HFFc6 (cell line): ENCODE measurements at regions not wholly inside any gene's neighbourhood (a gene's known extent, or its start where the extent isn't known, plus 50 kb on each side); places are given as distances from the start of the nearest gene placed in this dataset.

Experiments
- DNase-seq: peaks from one replicate; pipeline ENCODE4 v3.0.0-alpha.2; 2018
- H3K27ac Mint-ChIP-seq: 2 replicates; pipeline ENCODE4 v1.8.0; 2020; ENCODE audit warnings: mild to moderate bottlenecking, mixed read lengths
- H3K27me3 Mint-ChIP-seq: 2 replicates; pipeline ENCODE4 v1.8.0; 2021; ENCODE audit warnings: mild to moderate bottlenecking, moderate library complexity, mixed read lengths; ENCODE audit not compliant: insufficient read depth
- H3K36me3 Mint-ChIP-seq: 2 replicates; pipeline ENCODE4 v1.8.0; 2021; ENCODE audit warnings: low read depth, mixed read lengths
- H3K4me1 Mint-ChIP-seq: 2 replicates; pipeline ENCODE4 v1.8.0; 2020; ENCODE audit warnings: low read depth, mixed read lengths
- H3K4me3 Mint-ChIP-seq: 2 replicates; pipeline ENCODE4 v1.8.0; 2020; ENCODE audit warnings: mild to moderate bottlenecking, moderate library complexity, mixed read lengths
- H3K9me3 Mint-ChIP-seq: 2 replicates; pipeline ENCODE4 v1.8.0; 2020; ENCODE audit warnings: mild to moderate bottlenecking, mixed read lengths
- CTCF ChIP-seq: fragments of 200-600 bp; sonication (generic); IDR thresholded peaks from 2 replicates; pipeline ENCODE4 v1.5.0; 2021; ENCODE audit warnings: antibody characterized with exemption, mild to moderate bottlenecking

GRCh38 chrX:97740886-97741285 lies 857.2 kb downstream of the RPA4 start:
- Mint-ChIP-seq H3K4me1 (peaks cover 27% of the 10 kb centered on the region), H3K36me3 (no peaks in the 10 kb centered on the region), H3K27me3 (no peaks in the 10 kb centered on the region), H3K9me3 (no peaks in the 10 kb centered on the region), H3K4me3 (no peak overlapping the region), H3K27ac (no peak overlapping the region)
- peak; percentile 15 for DNase-seq
- no peak for TF ChIP-seq CTCF

- no peak for DNase-seq
- no peaks in the 10 kb centered on the region for H3K36me3 Mint-ChIP-seq
- no peak overlapping the region for H3K4me3 Mint-ChIP-seq
- peak; percentile 14; the same call in 1 of the 2 replicates for TF ChIP-seq CTCF
- H3K27ac Mint-ChIP-seq = no peak overlapping the region
- peaks cover 27% of the 10 kb centered on the region for H3K4me1 Mint-ChIP-seq
- H3K27me3 Mint-ChIP-seq = no peaks in the 10 kb centered on the region
- H3K9me3 Mint-ChIP-seq = no peaks in the 10 kb centered on the region
These were observed 859.3 kb downstream of the RPA4 start for GRCh38 chrX:97743014-97743413.

- H3K27ac Mint-ChIP-seq = no peak overlapping the region
These were observed 863.6 kb downstream of the RPA4 start for GRCh38 chrX:97747346-97747745.

GRCh38 chrX:97751016-97751415 lies 867.3 kb downstream of the RPA4 start:
- Mint-ChIP-seq H3K27ac (no peak overlapping the region), H3K27me3 (no peaks in the 10 kb centered on the region), H3K4me3 (no peak overlapping the region), H3K36me3 (no peaks in the 10 kb centered on the region), H3K4me1 (no peaks in the 10 kb centered on the region), H3K9me3 (no peaks in the 10 kb centered on the region)
- no peak for TF ChIP-seq CTCF
- DNase-seq = no peak

More at GRCh38 chrX:97747346-97747745, 863.6 kb downstream of the RPA4 start:
- no peak for TF ChIP-seq CTCF
- no peak for DNase-seq
- peaks cover 4% of the 10 kb centered on the region; the same call in 1 of the 2 replicates for H3K4me1 Mint-ChIP-seq
- H3K27me3 Mint-ChIP-seq = no peaks in the 10 kb centered on the region
- no peak overlapping the region for H3K4me3 Mint-ChIP-seq
- H3K9me3 Mint-ChIP-seq = no peaks in the 10 kb centered on the region
- no peaks in the 10 kb centered on the region for H3K36me3 Mint-ChIP-seq

GRCh38 chrX:97751735-97752134 lies 868.0 kb downstream of the RPA4 start:
- Mint-ChIP-seq H3K36me3 (no peaks in the 10 kb centered on the region), H3K4me1 (no peaks in the 10 kb centered on the region), H3K27ac (no peak overlapping the region), H3K9me3 (no peaks in the 10 kb centered on the region), H3K27me3 (no peaks in the 10 kb centered on the region), H3K4me3 (no peak overlapping the region)
- TF ChIP-seq CTCF = no peak
- no peak for DNase-seq

GRCh38 chrX:97756879-97757278 lies 873.2 kb downstream of the RPA4 start:
- Mint-ChIP-seq H3K36me3 (no peaks in the 10 kb centered on the region), H3K4me3 (no peak overlapping the region), H3K4me1 (no peaks in the 10 kb centered on the region), H3K9me3 (no peaks in the 10 kb centered on the region), H3K27ac (no peak overlapping the region), H3K27me3 (no peaks in the 10 kb centered on the region; the same call in 1 of the 2 replicates)
- no peak for DNase-seq
- no peak for TF ChIP-seq CTCF
